ENCODE measurements at regions not wholly inside any gene's neighbourhood (a gene's known extent, or its start where the extent isn't known, plus 50 kb on each side); places are given as distances from the start of the nearest gene placed in this dataset.

GRCh38 chr2:39506215-39506614, 69.1 kb upstream of the MAP4K3 start:
- no peak for TF ChIP-seq POLR2AphosphoS5 (IDR thresholded peaks at IDR 0.05; ENCODE audit: insufficient read depth in 1 of 2, low read depth in 1 of 2)
- TF ChIP-seq, protein P1, sequence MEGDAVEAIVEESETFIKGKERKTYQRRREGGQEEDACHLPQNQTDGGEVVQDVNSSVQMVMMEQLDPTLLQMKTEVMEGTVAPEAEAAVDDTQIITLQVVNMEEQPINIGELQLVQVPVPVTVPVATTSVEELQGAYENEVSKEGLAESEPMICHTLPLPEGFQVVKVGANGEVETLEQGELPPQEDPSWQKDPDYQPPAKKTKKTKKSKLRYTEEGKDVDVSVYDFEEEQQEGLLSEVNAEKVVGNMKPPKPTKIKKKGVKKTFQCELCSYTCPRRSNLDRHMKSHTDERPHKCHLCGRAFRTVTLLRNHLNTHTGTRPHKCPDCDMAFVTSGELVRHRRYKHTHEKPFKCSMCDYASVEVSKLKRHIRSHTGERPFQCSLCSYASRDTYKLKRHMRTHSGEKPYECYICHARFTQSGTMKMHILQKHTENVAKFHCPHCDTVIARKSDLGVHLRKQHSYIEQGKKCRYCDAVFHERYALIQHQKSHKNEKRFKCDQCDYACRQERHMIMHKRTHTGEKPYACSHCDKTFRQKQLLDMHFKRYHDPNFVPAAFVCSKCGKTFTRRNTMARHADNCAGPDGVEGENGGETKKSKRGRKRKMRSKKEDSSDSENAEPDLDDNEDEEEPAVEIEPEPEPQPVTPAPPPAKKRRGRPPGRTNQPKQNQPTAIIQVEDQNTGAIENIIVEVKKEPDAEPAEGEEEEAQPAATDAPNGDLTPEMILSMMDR (IDR thresholded peaks at IDR 0.05): no peak
